ENCODE measurements at regions not wholly inside any gene's neighbourhood (a gene's known extent, or its start where the extent isn't known, plus 50 kb on each side); places are given as distances from the start of the nearest gene placed in this dataset.
"Not testable (repeated sequence)": the region's sequence is repeated elsewhere in the genome, so short reads cannot be mapped to it uniquely, and the experiment has no call there.

- no peak for DNase-seq
Observed at GRCh38 chr3:124322309-124322880, 330.5 kb upstream of the ROPN1 start.

GRCh38 chr3:124322966-124323365 lies 331.0 kb upstream of the ROPN1 start:
- DNase-seq, result no peak

GRCh38 chr3:124325248-124325647 lies 333.3 kb upstream of the ROPN1 start:
- no peak for DNase-seq

GRCh38 chr3:124329723-124330122 lies 337.8 kb upstream of the ROPN1 start:
- no peak for DNase-seq

- no peak for DNase-seq
Observed at GRCh38 chr3:124333931-124334640, 342.2 kb upstream of the ROPN1 start.

GRCh38 chr3:124336067-124336656 lies 344.2 kb upstream of the ROPN1 start:
- DNase-seq, result no peak

GRCh38 chr3:124345845-124346244 lies 353.9 kb upstream of the ROPN1 start:
- DNase-seq, result no peak

- DNase-seq, result no peak
Observed at GRCh38 chr3:124346487-124346886, 354.6 kb upstream of the ROPN1 start.

GRCh38 chr3:124347418-124347817 lies 355.5 kb upstream of the ROPN1 start:
- DNase-seq, result no peak

GRCh38 chr3:124348555-124348954 lies 356.6 kb upstream of the ROPN1 start:
- not testable (repeated sequence) for DNase-seq

- peak; percentile 87 for DNase-seq
Observed at GRCh38 chr3:124351430-124352148, 359.7 kb upstream of the ROPN1 start.

GRCh38 chr3:124352149-124352539 lies 360.2 kb upstream of the ROPN1 start:
- DNase-seq, result no peak

- no peak for DNase-seq
Observed at GRCh38 chr3:124353691-124354090, 361.8 kb upstream of the ROPN1 start.

GRCh38 chr3:124354150-124354549 lies 362.2 kb upstream of the ROPN1 start:
- no peak for DNase-seq

GRCh38 chr3:124358156-124358555 lies 366.2 kb upstream of the ROPN1 start:
- no peak for DNase-seq

GRCh38 chr3:124360155-124360554 lies 368.2 kb upstream of the ROPN1 start:
- DNase-seq, result peak; percentile 68

- DNase-seq, result peak; percentile 70
Observed at GRCh38 chr3:124360563-124360962, 368.6 kb upstream of the ROPN1 start.

GRCh38 chr3:124361566-124361965 lies 368.7 kb upstream of the UMPS start:
- DNase-seq, result no peak

GRCh38 chr3:124362455-124362854 lies 367.8 kb upstream of the UMPS start:
- DNase-seq, result no peak

GRCh38 chr3:124363476-124363875 lies 366.8 kb upstream of the UMPS start:
- DNase-seq, result no peak

- DNase-seq, result peak; percentile 62
Observed at GRCh38 chr3:124364317-124365020, 365.8 kb upstream of the UMPS start.

GRCh38 chr3:124366655-124367054 lies 363.6 kb upstream of the UMPS start:
- not testable (repeated sequence) for DNase-seq

GRCh38 chr3:124372775-124373174 lies 357.5 kb upstream of the UMPS start:
- DNase-seq, result no peak

All from eye (tissue), 1 donor.